Inferior parietal cortex (tissue), 1 donor: ENCODE measurements at regions not wholly inside any gene's neighbourhood (a gene's known extent, or its start where the extent isn't known, plus 50 kb on each side); places are given as distances from the start of the nearest gene placed in this dataset.

Experiments
- DNase-seq: peaks from one replicate; pipeline ENCODE4 v3.0.0-alpha.2; 2016; ENCODE audit errors: extremely low spot score

DNA sequence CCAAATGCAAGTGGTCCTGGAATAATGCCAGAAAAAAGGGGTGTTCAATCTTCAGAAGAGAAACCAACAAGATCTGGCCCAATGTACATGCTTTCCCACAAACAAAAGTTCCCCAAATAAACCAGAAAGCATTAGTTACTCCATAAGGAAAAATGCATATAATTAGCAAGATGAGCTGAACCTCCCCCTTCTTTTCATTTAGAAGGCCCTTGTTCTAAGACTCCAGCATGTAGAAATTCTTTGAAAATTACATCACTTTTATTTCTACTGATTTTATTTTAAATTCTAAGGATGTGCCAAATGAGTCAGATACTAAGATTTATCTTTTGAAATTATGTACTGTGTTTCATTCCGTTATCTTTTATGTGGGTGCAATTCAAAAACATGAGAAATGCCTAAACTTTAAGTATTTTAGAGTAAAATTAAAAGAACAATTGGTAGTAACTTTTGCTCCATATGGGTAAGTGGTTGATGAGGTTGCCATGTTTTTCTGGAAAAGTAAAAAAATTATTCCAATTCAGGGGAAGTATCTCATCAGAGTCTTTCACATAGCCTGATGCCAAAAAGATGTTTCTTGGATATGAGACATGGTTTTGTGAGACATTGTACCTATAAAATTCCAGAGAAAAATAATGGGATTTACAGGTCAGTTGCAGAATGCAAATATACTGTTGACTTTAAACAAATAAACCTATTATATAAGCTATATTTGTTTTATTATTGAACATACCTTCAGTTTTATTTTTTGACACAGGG lies 106.5 kb upstream of the CCDC112 start:
- no peak for DNase-seq

DNA sequence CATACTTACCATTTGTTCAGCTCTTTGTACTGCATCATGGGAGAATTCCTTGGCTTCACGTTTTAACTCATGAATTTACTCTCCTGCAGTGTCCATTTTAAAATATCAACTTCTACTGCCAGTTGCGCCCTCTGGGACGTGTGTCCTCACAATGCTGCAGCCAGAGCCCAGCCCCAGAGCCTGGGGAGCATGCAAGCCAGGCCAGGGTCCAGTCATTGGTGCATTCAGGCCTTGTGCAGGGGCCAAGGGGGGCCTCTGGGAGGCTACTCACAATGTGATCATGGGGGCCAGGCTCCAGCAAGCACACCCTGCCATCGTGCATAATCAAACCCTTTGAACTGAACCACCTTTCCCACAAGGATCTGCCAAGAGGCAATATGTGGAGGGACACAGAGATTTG lies 105.6 kb upstream of the CCDC112 start:
- no peak for DNase-seq

DNA sequence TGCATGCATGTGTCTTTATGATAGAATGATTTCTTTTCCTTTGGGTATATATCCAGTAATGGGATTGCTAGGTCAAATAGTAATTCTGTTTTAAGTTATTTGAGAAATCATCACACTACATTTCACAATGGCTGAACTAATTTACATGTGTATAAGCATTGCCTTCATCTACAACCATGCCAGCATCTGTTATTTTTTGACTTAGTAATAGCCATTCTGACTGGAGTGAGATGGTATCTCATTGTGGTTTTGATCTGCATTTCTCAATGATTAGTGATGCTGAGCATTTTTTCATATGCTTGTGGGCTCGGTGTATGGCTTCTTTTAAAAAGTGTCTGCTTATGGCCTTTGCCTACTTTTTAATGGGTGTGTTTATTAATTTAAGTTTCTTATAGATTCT lies 102.3 kb upstream of the CCDC112 start:
- DNase-seq = no peak

DNA sequence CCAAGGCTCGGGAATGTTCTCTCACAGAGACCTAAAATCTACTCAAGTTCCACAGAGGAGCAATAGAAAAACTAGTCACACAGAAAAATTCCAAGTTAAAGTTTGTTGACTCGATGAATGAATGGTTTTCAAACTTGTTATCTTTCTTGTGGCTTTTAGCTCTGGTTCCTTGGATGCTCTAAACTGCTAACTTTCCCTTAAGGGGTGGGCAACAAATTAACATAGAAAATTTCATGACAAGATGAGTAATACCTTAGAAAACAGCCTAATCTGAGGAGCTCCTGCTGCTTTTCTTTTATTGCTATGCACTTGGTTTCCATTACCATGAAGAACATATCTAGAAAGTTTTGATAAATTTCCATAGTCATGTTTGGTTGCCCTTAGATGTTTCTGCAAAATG lies 100.2 kb upstream of the CCDC112 start:
- DNase-seq = no peak

DNA sequence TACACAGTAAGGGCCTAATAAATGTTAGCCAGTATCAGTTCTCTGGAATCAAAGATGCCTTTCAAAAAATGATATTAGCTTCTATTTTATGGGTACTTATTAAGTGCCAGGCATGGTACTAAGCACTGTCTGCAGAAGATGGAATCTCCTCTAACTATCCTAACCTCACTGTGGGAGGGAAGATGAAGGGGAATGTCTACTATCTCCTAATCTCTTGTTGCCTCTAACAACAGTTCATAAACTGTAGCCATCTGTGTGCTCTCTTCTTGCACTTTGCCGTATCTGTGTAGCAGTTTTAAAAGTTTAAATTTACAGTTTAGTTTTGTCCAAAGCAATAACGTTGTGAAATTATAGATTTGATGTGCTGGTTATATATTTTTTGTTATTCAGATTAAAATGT lies 99.6 kb upstream of the CCDC112 start:
- DNase-seq = no peak

- DNase-seq = no peak
These were observed 98.1 kb upstream of the CCDC112 start for GRCh38 chr5:115394531-115394930.

DNA sequence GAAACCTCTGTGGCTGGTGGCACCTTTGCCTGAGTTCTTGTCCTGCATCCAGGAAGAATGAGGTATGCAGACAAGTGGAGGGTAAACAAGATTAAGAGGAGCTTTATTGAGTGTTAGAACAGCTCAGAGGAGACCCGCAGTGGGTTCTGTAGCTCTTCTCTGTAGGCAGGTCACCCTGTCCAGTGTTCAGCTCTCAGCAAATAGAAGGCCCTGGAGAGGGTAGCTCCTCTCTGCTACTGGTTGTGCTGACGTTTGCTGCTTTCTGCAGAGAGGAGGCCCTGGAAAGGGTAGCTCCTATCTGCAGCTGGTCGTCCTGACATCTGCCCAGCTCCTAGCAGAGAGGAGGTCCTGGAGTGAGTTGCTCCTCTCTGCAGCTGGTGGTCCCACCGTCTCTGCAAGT lies 96.8 kb upstream of the CCDC112 start:
- no peak for DNase-seq

DNA sequence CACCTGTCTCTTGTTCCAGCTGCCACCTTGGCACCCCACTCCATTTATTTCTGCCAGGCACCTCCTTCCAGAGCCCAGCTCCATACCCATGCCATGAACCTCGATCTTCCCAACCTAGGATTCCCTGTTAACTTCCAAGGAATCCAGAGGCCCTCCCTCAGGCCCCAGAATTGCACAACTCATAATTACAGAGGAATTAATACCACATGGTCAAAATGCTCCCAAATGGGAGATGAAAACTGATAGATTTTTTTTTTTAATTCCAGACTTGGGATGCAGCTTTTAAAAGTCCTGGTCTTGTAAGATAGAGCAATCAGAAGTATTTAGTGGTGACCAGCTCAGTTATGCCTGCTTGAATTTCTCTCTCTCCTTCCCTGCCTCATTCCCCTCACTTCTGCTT lies 96.2 kb upstream of the CCDC112 start:
- no peak for DNase-seq

DNA sequence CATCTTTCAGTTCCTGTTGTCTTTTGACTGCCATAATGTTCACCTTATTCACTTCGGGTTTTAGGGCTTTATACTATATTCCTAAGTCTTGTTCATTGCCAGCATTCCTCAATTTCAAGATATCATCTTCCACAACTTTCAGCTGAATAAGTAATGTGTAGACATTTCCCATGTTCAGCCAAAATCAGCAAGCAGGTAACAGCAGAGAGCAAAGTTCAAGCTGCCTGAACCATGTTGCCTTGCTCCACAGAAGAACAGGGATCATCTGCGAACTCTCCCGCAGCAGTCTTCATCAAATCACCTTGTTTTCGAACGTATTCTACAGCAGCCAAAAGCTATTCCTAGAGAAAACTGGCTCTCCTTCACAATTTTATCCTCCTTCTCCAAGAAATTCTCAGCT lies 95.3 kb upstream of the CCDC112 start:
- DNase-seq = no peak

DNA sequence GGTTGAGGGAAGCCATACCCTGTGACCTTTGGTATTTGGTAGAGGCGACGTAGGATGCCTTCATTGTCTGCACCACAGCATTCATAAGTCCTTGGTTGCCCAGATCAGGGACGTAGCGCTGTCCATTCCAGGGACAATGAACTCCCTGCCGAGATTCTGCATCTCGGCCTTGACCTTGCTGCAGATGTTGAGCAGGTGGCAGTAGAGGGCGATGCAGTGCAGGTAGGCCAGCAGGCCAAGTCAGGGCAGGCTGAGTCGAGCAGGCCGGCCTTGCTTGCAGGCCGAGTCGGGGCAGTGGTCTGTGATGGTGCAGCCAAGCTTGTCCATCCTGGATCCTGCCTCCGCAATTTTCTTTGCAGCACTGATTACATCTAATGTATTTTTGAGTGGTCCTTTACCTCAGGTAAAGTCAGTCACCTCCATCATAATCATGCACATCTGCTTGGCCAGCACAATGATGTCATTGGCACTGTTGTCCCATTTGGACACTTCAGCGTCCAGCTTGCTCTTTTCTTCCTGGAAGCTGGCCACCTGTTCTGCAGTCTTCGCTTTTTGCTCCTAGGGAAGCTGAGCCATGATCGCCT lies 93.4 kb upstream of the CCDC112 start:
- no peak for DNase-seq

DNA sequence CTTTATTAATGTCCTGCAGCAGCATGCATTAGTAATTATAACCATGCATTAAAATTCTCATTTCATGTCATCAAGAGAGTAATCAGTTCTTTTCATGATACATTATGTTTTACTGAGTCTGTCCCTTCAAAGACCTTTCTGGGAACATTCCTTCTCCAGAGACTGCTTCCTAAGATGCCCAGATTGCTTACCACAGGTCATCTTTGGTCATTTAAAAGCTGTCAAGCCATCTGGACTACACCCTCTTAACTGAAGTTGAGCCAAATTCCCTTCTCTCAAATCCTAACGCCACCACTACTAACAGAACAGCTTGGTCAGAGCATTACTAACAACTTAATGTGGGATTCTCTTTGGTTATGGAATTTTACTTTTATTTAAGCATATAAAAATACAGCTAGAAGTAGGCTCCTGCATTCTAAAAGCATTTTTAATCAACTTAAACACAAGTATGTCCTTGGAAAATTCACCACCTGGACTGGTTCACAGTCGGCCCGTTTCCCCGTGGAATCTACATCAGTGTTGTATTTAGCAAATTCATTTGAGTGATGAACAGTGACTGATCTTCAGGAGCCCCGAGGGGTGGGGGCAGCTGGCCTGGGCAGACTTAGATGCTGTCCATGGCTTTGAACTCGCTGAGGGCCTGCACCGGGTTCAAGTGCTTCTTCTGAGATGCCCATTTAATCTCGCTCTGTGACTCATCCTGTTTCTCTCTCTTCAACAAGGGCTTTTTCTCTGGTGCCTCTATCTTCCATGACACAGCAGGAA lies 92.8 kb upstream of the CCDC112 start:
- peak; percentile 36 for DNase-seq

DNA sequence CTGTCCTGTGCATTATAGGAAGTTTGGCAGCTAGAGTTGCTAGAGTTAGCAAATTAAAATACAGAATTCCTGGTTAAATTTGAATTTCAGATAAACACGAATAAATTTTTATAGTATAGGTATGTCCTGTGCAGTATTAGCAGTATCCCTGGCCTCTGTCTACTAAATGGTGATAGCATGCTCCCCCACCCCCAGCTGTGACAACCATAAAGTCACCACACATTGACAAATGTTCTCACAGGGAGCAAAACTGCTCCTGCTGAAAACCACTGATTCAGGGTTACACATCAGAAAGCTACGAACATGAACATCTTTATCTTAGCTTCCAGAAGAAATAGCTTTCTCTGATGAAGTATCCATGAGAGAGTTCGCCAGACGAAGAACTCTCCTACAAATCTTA lies 91.8 kb upstream of the CCDC112 start:
- DNase-seq = no peak

GRCh38 chr5:115387816-115388215 lies 91.4 kb upstream of the CCDC112 start:
- DNase-seq = no peak

DNA sequence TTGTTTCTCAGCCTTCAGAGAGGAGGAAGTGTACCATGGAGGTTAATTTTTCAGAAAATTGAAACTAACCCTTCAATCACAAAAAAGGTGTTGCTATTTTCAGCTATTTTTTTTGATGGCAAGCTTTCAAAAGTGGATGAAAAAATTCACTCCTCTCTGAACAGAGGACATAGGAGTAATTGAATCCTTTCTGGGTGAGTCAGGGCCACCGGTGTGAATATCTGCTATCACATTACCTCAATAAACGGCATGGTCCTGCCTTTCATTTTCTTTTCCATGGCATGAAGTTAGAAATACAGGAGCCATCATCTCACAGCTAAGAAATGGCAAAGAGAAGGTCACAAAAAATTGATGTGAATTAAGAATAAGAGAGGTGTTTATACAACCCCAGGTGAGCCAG lies 90.2 kb upstream of the CCDC112 start:
- no peak for DNase-seq

DNA sequence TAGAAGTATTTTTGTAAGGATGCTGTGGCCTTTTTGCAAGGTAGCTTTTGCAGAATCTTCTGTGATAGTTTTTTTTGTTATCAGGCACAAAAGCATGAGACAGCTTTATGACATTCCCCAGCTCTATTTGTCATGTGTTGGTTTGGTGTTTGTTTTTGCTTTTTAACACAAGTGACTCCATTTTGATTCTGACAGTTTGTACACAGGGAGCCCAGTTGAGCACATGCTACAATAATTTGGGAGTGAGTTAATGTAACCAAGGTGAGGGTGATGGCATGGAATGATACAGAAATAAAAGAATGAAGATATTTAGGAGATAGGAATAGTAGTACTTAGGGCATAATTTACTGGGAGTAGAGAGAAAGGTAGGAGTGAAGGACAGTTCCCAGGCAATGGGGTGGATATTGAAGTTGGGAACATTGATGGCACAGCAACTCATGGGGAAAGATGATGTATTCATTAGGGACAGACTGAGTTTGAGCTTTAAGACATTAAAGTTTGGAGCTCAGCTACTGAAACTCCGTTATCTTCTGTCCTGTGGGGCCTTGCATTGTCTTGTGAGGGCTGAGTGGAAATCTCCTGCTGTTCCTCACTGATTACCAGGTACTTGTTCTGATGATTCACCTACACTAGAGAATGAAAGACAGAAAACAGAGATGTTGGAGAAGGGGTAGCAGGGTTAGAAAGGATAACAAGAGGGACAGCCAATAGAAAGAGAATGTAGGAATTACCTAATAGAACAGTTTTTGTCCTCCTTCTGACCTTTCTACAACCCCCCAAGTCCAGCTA lies 88.3 kb upstream of the CCDC112 start:
- DNase-seq = no peak

DNA sequence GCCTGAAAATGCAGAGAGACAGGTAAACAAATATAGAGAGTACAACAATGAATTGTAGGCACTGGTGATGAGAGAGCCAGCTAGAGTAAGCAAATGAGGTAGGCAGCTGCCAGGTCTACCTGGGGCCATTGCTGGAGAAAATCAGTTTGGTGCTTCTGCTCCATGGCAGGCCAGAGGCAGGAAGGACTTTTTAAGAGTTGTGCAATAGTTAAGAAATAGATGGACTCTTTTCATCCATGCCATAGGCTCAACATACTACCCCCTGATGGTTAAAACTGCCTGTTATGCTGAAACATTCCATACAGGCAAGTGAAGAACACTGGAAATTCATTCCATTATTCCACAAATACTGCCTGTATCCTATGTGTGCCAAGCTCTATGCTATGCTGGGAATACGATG lies 86.5 kb upstream of the CCDC112 start:
- DNase-seq = no peak

DNA sequence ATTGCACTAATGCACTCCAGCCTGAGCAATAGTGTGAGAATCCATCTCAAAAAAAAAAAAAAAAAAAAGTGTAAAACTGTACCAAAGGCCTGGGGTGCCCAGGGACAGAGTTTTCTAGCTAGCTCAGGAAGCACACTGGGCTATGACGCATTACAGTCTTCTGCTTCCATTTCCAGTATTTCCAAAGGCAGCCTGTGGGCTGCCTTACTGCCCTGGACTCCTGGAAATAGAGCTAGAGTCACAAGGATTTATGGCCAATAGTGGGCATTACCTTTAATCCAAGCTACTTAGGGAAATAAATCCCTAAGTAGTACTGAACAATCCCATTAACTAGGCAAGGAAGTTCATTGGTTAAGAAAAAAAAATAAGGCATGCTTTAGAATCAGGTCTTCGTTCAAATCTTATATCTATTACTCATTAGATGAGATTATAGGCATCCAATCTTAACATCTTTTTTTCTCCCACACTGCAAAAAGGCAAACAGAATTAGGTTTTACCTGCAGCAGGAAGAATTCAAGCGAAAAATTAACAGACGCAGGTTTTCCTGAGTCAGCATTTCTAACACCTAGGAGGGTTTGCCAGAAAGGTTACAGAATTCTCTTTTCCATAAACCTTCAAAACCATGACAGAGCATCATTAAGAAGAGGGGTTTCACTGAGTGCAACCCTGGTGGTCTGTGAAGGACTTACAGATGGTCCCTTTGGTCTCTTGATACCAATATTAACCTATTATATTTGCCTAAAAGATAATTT lies 85.6 kb upstream of the CCDC112 start:
- DNase-seq = no peak

DNA sequence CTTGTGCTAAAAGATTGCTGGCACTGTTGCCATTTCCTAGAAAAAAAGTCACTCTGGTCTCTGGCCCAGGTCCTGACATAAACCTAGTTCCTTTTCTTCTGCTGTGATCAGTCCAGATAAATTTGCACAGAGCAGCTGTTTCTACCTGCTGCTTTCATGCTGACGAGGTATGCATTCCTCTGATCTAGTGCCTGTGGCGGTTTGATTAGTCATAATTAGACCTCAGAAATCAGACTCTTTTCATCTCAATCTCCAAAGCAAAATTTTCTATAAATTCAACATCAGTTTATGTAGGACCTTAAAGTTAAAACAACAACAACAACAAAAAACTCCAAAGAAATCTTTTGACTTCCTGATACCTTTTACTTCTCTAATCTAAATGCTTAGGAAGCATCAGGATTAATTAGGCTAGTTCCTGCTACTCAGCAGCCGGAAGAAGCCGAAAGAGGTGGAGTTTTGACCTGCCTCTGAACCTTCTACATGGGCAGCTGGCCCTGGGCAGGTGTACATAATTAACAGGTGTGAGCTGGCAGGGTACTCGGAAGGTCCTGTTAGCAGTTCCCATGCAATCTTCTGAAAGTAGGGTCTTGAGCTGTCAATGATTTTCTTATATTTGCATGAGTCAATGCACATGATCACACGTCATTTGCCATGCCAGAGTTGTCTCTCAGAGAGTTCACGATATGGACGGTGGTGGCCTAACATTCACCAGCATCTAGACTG lies 83.3 kb upstream of the CCDC112 start:
- no peak for DNase-seq

DNA sequence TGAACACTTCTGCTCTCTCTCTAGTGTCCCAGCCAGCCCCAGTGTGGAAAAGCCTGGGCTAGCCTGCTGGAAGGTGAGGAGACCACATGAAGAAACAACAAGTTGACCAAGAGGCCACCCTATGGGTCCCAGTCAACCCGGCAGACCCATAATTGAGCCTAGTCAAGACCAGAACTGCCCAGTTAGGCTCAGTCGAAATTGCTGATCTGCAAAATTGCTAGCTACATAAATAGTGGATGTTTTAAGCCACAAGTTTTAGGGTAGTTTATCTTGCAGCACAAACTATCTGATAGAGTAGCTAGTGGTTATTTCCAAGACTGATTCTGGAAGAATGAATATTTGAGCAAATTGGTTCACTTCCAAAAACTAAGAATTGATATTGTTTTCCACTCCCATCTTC lies 82.3 kb upstream of the CCDC112 start:
- DNase-seq = no peak

GRCh38 chr5:115377468-115378217 lies 81.2 kb upstream of the CCDC112 start:
- DNase-seq = peak; percentile 39
